Endothelial cell of umbilical vein (primary cell): ENCODE measurements at regions not wholly inside any gene's neighbourhood (a gene's known extent, or its start where the extent isn't known, plus 50 kb on each side); places are given as distances from the start of the nearest gene placed in this dataset.

ENCODE experiments used
- BruUV-seq: library from RNA; stranded (reverse); fragments of 400-500 nt; replicated peaks from 2 replicates; lab custom pipeline; 2021; lab: Mats Ljungman, UMichigan
- CTCF ChIA-PET: fragments of 300-600, 350-600 bp; sonication (Branson Sonifier 250); formaldehyde crosslinking; loops from one replicate; lab custom pipeline; 2021; ENCODE audit warnings: antibody characterized with exemption, inconsistent platforms; lab: Charles Lee
- POLR2A ChIA-PET: fragments of 300-600, 350-600 bp; sonication (Branson Sonifier 250); formaldehyde crosslinking; loops from one replicate; lab custom pipeline; 2021; ENCODE audit warnings: antibody characterized with exemption, inconsistent platforms; lab: Charles Lee
- DNase-seq: peaks from one replicate; pipeline ENCODE4 v3.0.0-alpha.2; 2011; ENCODE audit warnings: low read depth, low spot score
- FAIRE-seq: peaks from 2 replicates; lab custom pipeline; 2011; peaks lifted over from hg19 to GRCh38; lab: Jason Lieb, UNC
- H2AFZ ChIP-seq: 2 replicates; pipeline ENCODE4 v1.6.0; 2012; ENCODE audit warnings: low read depth, low read length, control low read depth, inconsistent platforms
- H3K27ac ChIP-seq: 2 replicates; pipeline ENCODE4 v1.5.1; 2011; ENCODE audit warnings: low read depth, mild to moderate bottlenecking, control low read depth, low read length, moderate library complexity; ENCODE audit not compliant: insufficient read depth
- H3K27me3 ChIP-seq, 2 experiments: 2 replicates each; pipeline versions ENCODE4 v1.6.0 to v1.6.1; 2011; ENCODE audit warnings: low read length in 2 of 2, mixed read lengths in 1 of 2; ENCODE audit not compliant: control insufficient read depth in 2 of 2, insufficient read depth in 2 of 2
- H3K36me3 ChIP-seq, 2 experiments: 2 replicates in 1 of 2; 3 replicates in 1 of 2; pipeline ENCODE4 v1.5.1; 2011; ENCODE audit warnings: low read length in 2 of 2, mild to moderate bottlenecking in 1 of 2, moderate library complexity in 1 of 2; ENCODE audit not compliant: control insufficient read depth in 2 of 2, insufficient read depth in 2 of 2; ENCODE audit errors: extremely low read depth in 1 of 2
- H3K4me1 ChIP-seq: 3 replicates; pipeline ENCODE4 v1.5.1; 2011; ENCODE audit warnings: mild to moderate bottlenecking, low read length; ENCODE audit not compliant: control insufficient read depth, insufficient read depth; ENCODE audit errors: extremely low read depth
- H3K4me2 ChIP-seq: 2 replicates; pipeline ENCODE4 v1.6.1; 2011; ENCODE audit warnings: low read length, control low read depth, mixed read lengths; ENCODE audit not compliant: insufficient read depth
- H3K4me3 ChIP-seq, 3 experiments: fragments of 200-600 bp in 1 of 3; sonication (generic), shearing (Covaris generic) in 1 of 3; replicated peaks in 1 of 3; 2 replicates each; pipeline ENCODE4 v1.5.1; 2011 to 2016; ENCODE audit warnings: control low read depth in 3 of 3, low read length in 3 of 3, mild to moderate bottlenecking in 2 of 3, inconsistent platforms in 1 of 3, low read depth in 1 of 3, moderate library complexity in 1 of 3; ENCODE audit not compliant: insufficient read depth in 1 of 3
- H3K79me2 ChIP-seq: 2 replicates; pipeline ENCODE4 v1.6.0; 2012; ENCODE audit warnings: low read length, inconsistent platforms; ENCODE audit not compliant: control insufficient read depth, insufficient read depth
- H3K9ac ChIP-seq: replicated peaks from 2 replicates; pipeline ENCODE3; 2011; ENCODE audit warnings: low read length, control low read depth; ENCODE audit not compliant: insufficient read depth; ENCODE audit errors: extremely low read depth
- H3K9me1 ChIP-seq: replicated peaks from 3 replicates; pipeline ENCODE4 v1.6.0; 2011; ENCODE audit warnings: mild to moderate bottlenecking, low read length; ENCODE audit not compliant: control insufficient read depth, insufficient read depth; ENCODE audit errors: extremely low read depth
- H3K9me3 ChIP-seq: replicated peaks from 2 replicates; pipeline ENCODE4 v1.5.1; 2012; ENCODE audit warnings: low read length, inconsistent platforms; ENCODE audit not compliant: control insufficient read depth, insufficient read depth
- H4K20me1 ChIP-seq: replicated peaks from 2 replicates; pipeline ENCODE3; 2011; ENCODE audit warnings: mild to moderate bottlenecking, low read length; ENCODE audit not compliant: control insufficient read depth, insufficient read depth; ENCODE audit errors: extremely low read depth
- CTCF ChIP-seq, 2 donors: IDR thresholded peaks; 1 replicate in 1 of 2; 2 replicates in 1 of 2; pipeline ENCODE4 v1.5.1; 2011; ENCODE audit warnings: low read length in 2 of 2, mild to moderate bottlenecking in 2 of 2, moderate library complexity in 2 of 2, control low read depth in 1 of 2, inconsistent platforms in 1 of 2, low read depth in 1 of 2; ENCODE audit not compliant: insufficient read depth in 1 of 2; ENCODE audit errors: extremely low read depth in 1 of 2
- EZH2 ChIP-seq: IDR thresholded peaks from 2 replicates; pipeline ENCODE4 v1.6.1; 2012; ENCODE audit warnings: borderline replicate concordance, low read depth, mild to moderate bottlenecking, moderate library complexity, low read length, inconsistent platforms; ENCODE audit not compliant: severe bottlenecking
- FOS ChIP-seq: IDR thresholded peaks from 2 replicates; pipeline ENCODE4 v1.6.1; 2011; ENCODE audit warnings: mild to moderate bottlenecking, low read length, moderate library complexity, borderline replicate concordance; ENCODE audit not compliant: insufficient read depth
- GATA2 ChIP-seq: IDR thresholded peaks from 2 replicates; pipeline ENCODE4 v1.7.0; 2011; ENCODE audit warnings: low read depth, mild to moderate bottlenecking, moderate library complexity, mixed read lengths, low read length; ENCODE audit not compliant: insufficient read length, insufficient read depth
- JUN ChIP-seq: IDR thresholded peaks from 2 replicates; pipeline ENCODE4 v1.6.1; 2011; ENCODE audit warnings: borderline replicate concordance, low read depth; ENCODE audit not compliant: insufficient read length, insufficient read depth
- MAX ChIP-seq: IDR thresholded peaks from 2 replicates; pipeline ENCODE4 v1.6.1; 2011; ENCODE audit not compliant: insufficient read depth, insufficient read length
- MYC ChIP-seq: IDR thresholded peaks from one replicate; pipeline ENCODE4 v1.6.1; 2011; ENCODE audit warnings: mild to moderate bottlenecking, low read depth, low read length
- POLR2A ChIP-seq: IDR thresholded peaks from 2 replicates; pipeline ENCODE4 v1.6.1; 2012; ENCODE audit warnings: low read depth, mild to moderate bottlenecking, control low read depth, low read length
- POLR2AphosphoS5 ChIP-seq: IDR thresholded peaks from 2 replicates; pipeline ENCODE4 v1.6.1; 2012; ENCODE audit warnings: low read depth, mild to moderate bottlenecking, control low read depth, low read length, moderate library complexity; ENCODE audit not compliant: insufficient read depth
- dilution Hi-C: fragments of 300-500 bp; cut with MboI; formaldehyde crosslinking; loops from one replicate; pipeline ENCODE4 v1.15.0; 2019; ENCODE audit warnings: low sequenced_read_pairs; ENCODE audit not compliant: extremely low pct_ligation_motif_present
- intact Hi-C: fragments of 100-400 bp; cut with micrococcal nuclease; formaldehyde crosslinking; loops from one replicate; pipeline ENCODE4 v1.10.0; 2022

GRCh38 chr2:58908501-58909154 is 667.5 kb upstream of the FANCL start:
- no TSS peak for BruUV-seq
- H4K20me1 ChIP-seq = no peaks in the 10 kb centered on the region
- no peak for FAIRE-seq
- H3K9me3 ChIP-seq = no peaks in the 10 kb centered on the region
- TF ChIP-seq POLR2A = no peak
- TF ChIP-seq CTCF (IDR thresholded peaks at IDR 0.05; ENCODE audit: extremely low read depth in 1 of 2, insufficient read depth in 1 of 2, low read depth in 1 of 2, low read length in 2 of 2) = no peak
- no peak for TF ChIP-seq POLR2AphosphoS5
- no peak for TF ChIP-seq MAX
- TF ChIP-seq GATA2 = no peak
- no peak for TF ChIP-seq EZH2
- TF ChIP-seq JUN = no peak
- TF ChIP-seq MYC = no peak
- TF ChIP-seq FOS = no peak
- no peaks in the 10 kb centered on the region for H3K4me1 ChIP-seq
- no peak overlapping the region for H2AFZ ChIP-seq
- no peak for DNase-seq
- H3K79me2 ChIP-seq = no peaks in the 10 kb centered on the region
- no peak overlapping the region for H3K4me2 ChIP-seq
- H3K27me3 ChIP-seq = no peaks in the 10 kb centered on the region
- dilution Hi-C loops (no loop called here), intact Hi-C loops (no loop called here)
- POLR2A ChIA-PET = no interaction called here
- H3K36me3 ChIP-seq = no peaks in the 10 kb centered on the region
- CTCF ChIA-PET = no interaction called here
- H3K9ac ChIP-seq = no peak overlapping the region
- no peak overlapping the region for H3K4me3 ChIP-seq
- H3K27ac ChIP-seq = no peak overlapping the region
- H3K9me1 ChIP-seq = no peaks in the 10 kb centered on the region
